Keratinocyte (primary cell): ENCODE measurements at regions not wholly inside any gene's neighbourhood (a gene's known extent, or its start where the extent isn't known, plus 50 kb on each side); places are given as distances from the start of the nearest gene placed in this dataset.

Experiments
- EZH2 ChIP-seq: IDR thresholded peaks from one replicate; pipeline ENCODE4 v1.6.1; 2012; ENCODE audit warnings: inconsistent platforms, mild to moderate bottlenecking, low read length, moderate library complexity
- TF ChIP-seq, protein P1 (sequence below), 3 experiments: IDR thresholded peaks in 1 of 3; conservative IDR thresholded peaks in 1 of 3; optimal IDR thresholded peaks in 1 of 3; 2 replicates in 2 of 3; 3 replicates in 1 of 3; pipeline versions ENCODE3 to v1.5.1; 2011; ENCODE audit warnings: low read length in 3 of 3, mild to moderate bottlenecking in 3 of 3, moderate library complexity in 2 of 3, control low read depth in 1 of 3, inconsistent platforms in 1 of 3; ENCODE audit not compliant: insufficient read depth in 2 of 3; ENCODE audit errors: extremely low read depth in 1 of 3

DNA sequence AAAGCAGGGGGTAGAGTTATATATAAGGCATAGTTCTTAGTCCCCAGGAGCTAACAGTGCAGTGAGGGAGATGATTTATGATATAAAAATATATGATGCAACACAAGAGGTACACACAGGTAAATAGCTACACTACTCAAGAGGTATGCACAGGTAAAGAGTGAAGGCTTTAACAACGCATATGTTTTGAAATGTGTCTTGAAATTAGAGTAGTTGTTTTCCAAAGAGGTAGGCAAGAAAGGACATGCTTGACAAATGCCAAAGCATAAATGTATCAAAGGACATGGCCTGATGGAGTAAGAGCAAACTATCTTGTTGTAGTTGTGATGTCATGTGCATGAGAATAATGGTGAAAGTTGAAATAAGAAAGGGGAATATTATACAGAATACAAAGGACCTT is 104.3 kb upstream of the C11orf87 start:
- no peak for TF ChIP-seq EZH2
- TF ChIP-seq, protein P1, sequence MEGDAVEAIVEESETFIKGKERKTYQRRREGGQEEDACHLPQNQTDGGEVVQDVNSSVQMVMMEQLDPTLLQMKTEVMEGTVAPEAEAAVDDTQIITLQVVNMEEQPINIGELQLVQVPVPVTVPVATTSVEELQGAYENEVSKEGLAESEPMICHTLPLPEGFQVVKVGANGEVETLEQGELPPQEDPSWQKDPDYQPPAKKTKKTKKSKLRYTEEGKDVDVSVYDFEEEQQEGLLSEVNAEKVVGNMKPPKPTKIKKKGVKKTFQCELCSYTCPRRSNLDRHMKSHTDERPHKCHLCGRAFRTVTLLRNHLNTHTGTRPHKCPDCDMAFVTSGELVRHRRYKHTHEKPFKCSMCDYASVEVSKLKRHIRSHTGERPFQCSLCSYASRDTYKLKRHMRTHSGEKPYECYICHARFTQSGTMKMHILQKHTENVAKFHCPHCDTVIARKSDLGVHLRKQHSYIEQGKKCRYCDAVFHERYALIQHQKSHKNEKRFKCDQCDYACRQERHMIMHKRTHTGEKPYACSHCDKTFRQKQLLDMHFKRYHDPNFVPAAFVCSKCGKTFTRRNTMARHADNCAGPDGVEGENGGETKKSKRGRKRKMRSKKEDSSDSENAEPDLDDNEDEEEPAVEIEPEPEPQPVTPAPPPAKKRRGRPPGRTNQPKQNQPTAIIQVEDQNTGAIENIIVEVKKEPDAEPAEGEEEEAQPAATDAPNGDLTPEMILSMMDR (optimal IDR thresholded peaks at IDR 0.05 in 1 of 3, IDR thresholded peaks at IDR 0.05 in 1 of 3, conservative IDR thresholded peaks at IDR 0.05 in 1 of 3; ENCODE audit: extremely low read depth in 1 of 3, insufficient read depth in 2 of 3, low read length in 3 of 3), result no peak
